ENCODE measurements at regions not wholly inside any gene's neighbourhood (a gene's known extent, or its start where the extent isn't known, plus 50 kb on each side); places are given as distances from the start of the nearest gene placed in this dataset.
A peak's percentile ranks its signal among the peaks of the same experiment; 100 is the strongest.
"Not testable (repeated sequence)": the region's sequence is repeated elsewhere in the genome, so short reads cannot be mapped to it uniquely, and the experiment has no call there.

GRCh38 chr12:58645946-58646345 lies 274.4 kb downstream of the LRIG3 start:
- DNase-seq (ENCODE audit: low read depth), result no peak

DNA sequence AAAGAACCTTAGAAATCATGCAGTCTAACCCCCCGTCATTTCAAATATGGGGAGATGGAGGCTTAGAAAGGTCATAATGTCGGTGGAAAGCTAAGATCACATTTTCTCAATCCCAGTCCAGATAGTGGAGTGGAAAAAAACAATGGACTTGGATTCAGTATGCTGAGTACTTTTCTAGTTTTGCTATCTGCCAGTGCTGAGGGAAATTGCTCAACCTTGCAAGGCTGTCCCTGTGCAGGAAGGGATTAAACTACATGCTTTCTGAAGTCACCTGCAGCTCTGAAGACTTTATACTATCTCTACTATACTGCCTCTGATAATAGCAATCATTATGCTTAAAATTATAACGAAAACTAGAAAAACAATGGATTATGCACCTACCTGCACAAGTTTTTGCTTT lies 272.8 kb downstream of the LRIG3 start:
- no peak for DNase-seq (ENCODE audit: low read depth)

GRCh38 chr12:58648176-58648575 lies 272.1 kb downstream of the LRIG3 start:
- DNase-seq (ENCODE audit: low read depth), result no peak

GRCh38 chr12:58651850-58652249 lies 268.5 kb downstream of the LRIG3 start:
- DNase-seq (ENCODE audit: low read depth), result no peak

DNA sequence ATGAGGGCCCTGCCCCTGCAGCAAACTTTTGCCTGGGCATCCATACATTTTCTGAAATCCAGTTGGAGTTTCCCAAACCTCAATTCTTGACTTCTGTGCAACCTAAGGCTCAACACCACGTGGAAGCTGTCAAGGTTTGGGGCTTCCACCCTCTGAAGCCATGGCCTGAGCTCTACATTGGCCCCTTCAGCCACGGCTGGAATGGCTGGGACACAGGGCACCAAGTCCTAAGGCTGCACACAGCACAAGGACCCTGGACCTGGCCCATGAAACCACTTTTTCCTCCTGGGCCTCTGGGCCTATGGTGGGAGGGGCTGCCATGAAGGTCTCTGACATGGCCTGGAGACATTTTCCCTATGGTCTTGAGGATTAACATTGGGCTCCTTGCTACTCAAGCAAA lies 266.3 kb downstream of the LRIG3 start:
- no peak for DNase-seq (ENCODE audit: low read depth)

- DNase-seq (ENCODE audit: low read depth), result no peak
Observed at GRCh38 chr12:58655375-58655774, 264.9 kb downstream of the LRIG3 start.

DNA sequence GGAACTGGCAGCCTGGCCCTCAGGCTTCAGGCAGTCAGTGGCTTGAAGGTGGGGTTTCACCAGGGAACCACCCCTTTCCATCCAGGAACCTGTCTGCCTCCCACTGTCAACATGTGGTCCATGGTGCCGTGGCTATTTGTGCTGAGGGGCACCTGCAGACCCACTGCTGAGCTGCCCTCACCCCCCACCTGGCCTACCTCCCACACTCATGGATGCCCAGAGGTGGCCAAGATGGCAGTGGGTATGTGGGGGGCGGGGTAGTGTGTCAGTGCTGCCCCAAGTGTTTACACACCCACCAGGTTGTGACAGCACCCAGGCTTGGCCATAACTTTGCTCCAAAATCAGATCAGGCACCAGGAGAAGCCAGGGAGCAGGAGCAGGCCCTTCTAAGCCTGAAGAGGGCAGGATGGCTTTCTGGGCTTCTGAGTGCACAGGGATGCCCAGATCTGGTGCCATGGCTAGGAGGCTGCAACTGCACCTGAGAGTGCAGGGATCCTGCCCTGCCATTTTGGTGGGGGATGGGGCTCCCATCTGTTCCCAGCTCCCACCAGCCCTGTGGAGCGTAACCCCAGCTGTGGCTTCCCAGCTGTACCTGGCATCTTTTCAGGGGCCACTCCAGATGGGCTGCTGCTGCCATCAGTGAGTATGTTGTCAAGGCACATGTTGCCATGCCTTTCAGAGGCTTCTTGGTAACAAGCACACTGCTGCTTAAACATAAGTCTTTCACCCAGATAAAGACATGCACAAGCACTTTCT lies 263.9 kb downstream of the LRIG3 start:
- DNase-seq (ENCODE audit: low read depth), result no peak

DNA sequence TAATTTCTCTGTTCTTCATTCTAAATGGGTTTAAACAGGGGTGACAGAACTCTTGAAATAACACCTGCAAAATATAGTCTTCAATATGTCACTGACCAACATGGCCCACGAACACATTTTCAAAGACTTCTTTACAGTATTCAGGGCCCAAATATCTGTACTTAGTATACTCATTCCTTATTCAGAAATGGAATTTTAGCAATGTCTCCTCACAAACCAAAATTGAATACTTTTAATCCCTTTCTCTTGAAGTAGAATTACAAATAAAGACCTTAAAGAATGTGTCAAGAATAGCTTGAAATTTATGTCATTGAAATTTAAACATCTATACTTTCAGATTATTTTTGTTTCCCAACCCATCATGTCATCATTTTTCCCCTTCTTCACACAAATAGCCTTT lies 263.1 kb downstream of the LRIG3 start:
- no peak for DNase-seq (ENCODE audit: low read depth)

DNA sequence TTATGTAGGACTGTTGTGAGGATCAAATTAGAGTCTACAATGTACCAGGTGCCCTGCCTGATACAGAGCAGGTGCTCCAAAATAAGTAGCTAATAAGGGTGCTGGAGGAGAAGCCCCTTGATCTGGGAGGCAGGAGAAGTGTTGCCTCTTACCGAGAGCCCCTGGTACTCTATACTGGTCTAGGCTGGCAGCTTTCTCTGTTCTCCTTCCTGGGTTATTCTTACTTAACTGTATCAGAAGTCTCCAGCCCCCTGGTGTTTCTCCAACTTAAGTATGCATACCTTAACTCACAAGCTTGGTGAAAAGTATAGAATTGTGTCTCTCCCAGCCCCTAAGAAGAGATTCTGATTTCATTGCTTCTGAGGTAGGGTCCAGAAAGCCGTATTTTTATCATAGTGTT lies 254.9 kb downstream of the LRIG3 start:
- DNase-seq (ENCODE audit: low read depth), result no peak

DNA sequence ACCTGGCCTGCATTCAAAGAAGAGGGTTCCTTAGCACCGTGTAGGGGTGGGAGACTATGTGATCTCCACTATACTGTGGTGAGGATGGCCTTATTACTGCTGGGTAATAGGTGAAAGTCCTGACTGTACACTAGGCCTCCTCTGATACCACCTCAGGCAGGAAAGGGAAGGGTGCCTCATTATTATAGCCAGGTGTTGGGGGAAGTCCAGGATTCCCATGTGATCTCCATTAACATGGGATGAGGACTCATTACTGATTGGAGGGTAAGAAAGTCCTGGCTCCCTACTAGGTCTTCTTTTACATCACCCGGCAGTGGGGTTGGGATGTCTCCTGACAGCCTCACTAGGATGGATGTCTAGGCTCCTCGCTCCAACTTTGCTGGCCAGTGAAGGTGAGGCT lies 252.1 kb downstream of the LRIG3 start:
- no peak for DNase-seq (ENCODE audit: low read depth)

DNA sequence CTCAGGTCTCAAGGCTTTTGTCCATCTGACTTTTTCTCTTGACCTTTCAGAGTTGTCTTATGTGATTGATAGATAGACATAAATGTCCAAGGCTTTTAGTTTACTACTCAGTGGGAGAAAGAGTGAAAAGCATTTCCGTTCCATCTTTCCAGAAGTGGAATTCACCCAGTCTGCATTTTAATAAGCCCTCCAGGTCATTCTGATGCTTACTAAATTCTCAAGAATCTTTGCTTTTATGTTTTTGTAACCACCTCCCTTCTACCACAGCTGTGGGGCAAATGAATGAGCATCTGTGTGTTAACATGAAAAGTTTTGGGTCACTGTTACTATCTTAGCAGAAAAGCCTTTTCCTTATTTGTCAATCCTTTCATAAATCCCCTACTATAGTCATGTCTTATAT lies 251.4 kb downstream of the LRIG3 start:
- DNase-seq (ENCODE audit: low read depth), result peak; percentile 76

GRCh38 chr12:58670623-58671022 lies 249.7 kb downstream of the LRIG3 start:
- no peak for DNase-seq (ENCODE audit: low read depth)

- no peak for DNase-seq (ENCODE audit: low read depth)
Observed at GRCh38 chr12:58671196-58671595, 249.1 kb downstream of the LRIG3 start.

- DNase-seq (ENCODE audit: low read depth), result no peak
Observed at GRCh38 chr12:58673021-58673420, 247.3 kb downstream of the LRIG3 start.

GRCh38 chr12:58677833-58678232 lies 242.5 kb downstream of the LRIG3 start:
- not testable (repeated sequence) for DNase-seq (ENCODE audit: low read depth)

DNA sequence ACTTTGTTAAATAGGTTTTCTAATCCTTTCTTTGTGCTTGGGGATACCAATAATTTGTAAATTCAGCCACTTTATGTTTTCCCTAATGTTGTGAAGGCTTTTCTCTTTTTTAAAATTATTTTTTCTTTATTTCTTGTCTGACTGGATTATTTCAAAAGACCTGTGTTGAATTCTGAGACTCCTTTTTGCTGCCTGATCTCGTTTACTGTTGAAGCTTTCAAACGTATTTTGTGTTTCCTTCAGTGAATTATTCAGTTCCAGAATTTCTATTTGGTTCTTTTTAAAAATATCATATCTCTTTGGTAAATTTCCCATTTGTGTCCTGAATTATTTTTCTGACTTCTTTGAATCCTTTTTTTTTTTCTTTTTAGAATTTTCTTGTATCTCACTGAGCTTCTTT lies 241.6 kb downstream of the LRIG3 start:
- DNase-seq (ENCODE audit: low read depth), result no peak

DNA sequence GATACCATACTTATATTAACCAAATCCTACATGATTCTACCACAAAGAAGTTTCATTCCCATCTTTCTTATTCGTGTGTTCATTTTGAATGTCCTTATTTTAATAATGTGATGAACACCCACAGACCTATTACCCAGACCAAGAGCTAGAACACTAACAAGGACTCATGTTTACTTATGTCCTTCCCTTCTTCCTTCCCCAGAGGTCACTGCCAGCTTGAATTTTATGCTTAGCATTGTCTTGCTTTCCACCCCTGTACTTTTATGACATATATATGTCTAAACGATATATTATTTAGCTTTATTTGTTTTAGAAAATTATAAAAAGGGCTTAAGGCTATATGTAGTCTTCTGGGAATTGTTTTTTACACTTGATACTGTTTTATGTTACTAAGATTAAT lies 238.6 kb downstream of the LRIG3 start:
- no peak for DNase-seq (ENCODE audit: low read depth)

- DNase-seq (ENCODE audit: low read depth), result no peak
Observed at GRCh38 chr12:58695263-58695662, 225.0 kb downstream of the LRIG3 start.

DNA sequence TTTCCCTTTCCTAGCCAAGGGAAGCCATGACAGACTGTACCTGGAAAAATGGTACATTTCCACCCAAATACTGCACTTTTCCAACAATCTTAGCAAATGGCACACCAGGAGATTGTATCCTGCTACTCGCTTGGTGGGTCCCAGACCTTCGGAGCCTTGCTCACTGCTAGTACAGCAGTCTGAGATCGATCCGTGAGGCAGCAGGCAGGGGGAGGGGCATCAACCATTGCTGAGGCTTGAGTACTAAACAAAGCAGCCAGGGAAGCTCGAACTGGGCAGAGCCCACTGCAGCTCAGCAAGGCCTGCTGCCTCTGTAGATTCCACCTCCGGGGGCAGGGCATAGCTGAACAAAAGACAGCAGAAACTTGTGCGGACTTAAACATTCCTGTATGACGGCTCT lies 218.8 kb downstream of the LRIG3 start:
- no peak for DNase-seq (ENCODE audit: low read depth)

GRCh38 chr12:58703866-58704265 lies 216.4 kb downstream of the LRIG3 start:
- DNase-seq (ENCODE audit: low read depth), result peak; percentile 15

- not testable (repeated sequence) for DNase-seq (ENCODE audit: low read depth)
Observed at GRCh38 chr12:58704770-58705169, 215.5 kb downstream of the LRIG3 start.

GRCh38 chr12:58710901-58711300 lies 209.4 kb downstream of the LRIG3 start:
- DNase-seq (ENCODE audit: low read depth), result no peak

DNA sequence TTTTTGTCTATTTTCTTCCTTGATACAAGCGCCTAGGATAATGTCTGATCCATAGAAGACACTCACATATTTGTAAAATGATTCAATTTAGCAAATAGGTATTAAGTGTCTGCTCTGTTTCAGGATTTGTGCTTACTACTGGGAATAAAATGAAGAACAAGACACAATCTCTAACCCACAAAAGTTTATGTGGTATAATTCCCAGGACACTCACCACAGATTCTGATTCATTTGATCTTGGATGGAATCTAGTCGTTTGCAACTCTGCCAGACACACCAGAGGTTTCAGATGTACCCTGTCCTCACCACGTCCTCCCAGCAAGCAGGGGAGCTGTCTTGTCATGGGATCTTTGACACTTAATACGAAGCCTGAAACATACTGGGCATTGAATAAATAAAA lies 208.3 kb downstream of the LRIG3 start:
- DNase-seq (ENCODE audit: low read depth), result peak; percentile 45

- DNase-seq (ENCODE audit: low read depth), result no peak
Observed at GRCh38 chr12:58712976-58713375, 207.3 kb downstream of the LRIG3 start.

All from RPMI7951 (cell line).